Esophagus muscularis mucosa (tissue), 4 donors: ENCODE measurements at regions not wholly inside any gene's neighbourhood (a gene's known extent, or its start where the extent isn't known, plus 50 kb on each side); places are given as distances from the start of the nearest gene placed in this dataset.

Experiments used
- DNase-seq: peaks from one replicate; pipeline ENCODE4 v3.0.0-alpha.2; 2017; ENCODE audit errors: extremely low spot score
- H3K27ac ChIP-seq, 4 donors: fragments of 200-600 bp; sonication (generic); replicated peaks in 1 of 4; 1 replicate in 3 of 4; 2 replicates in 1 of 4; pipeline ENCODE4 v1.5.1; 2016 to 2019; ENCODE audit warnings: mild to moderate bottlenecking in 1 of 4
- H3K27me3 ChIP-seq, 4 donors: fragments of 200-600 bp; sonication (generic); one replicate each; pipeline versions ENCODE4 v1.5.1 to v1.6.0; 2016 to 2019
- H3K36me3 ChIP-seq, 4 donors: fragments of 200-600 bp; sonication (generic); one replicate each; pipeline ENCODE4 v1.5.1; 2016 to 2019
- H3K4me1 ChIP-seq, 4 donors: fragments of 200-600 bp; sonication (generic); one replicate each; pipeline ENCODE4 v1.5.1; 2016 to 2019
- H3K4me3 ChIP-seq, 4 donors: fragments of 200-600 bp; sonication (generic); 1 replicate in 2 of 4; 2 replicates in 2 of 4; pipeline ENCODE4 v1.5.1; 2016 to 2019; ENCODE audit warnings: mild to moderate bottlenecking in 4 of 4, moderate library complexity in 1 of 4
- H3K9me3 ChIP-seq, 4 donors: fragments of 200-600 bp; sonication (generic); 1 replicate in 3 of 4; 2 replicates in 1 of 4; pipeline ENCODE4 v1.5.1; 2016 to 2019
- CTCF ChIP-seq, 3 experiments: fragments of 200-600 bp in 2 of 3; fragments of 450-650 bp in 1 of 3; sonication (generic) in 2 of 3; IDR thresholded peaks; one replicate each; pipeline ENCODE4 v1.5.1; 2017 to 2019; ENCODE audit warnings: antibody characterized with exemption in 3 of 3, mild to moderate bottlenecking in 2 of 3, moderate library complexity in 1 of 3
- EP300 ChIP-seq: sonication (generic); formaldehyde crosslinking; IDR thresholded peaks from one replicate; pipeline ENCODE4 v1.6.1; 2017; ENCODE audit warnings: antibody characterized with exemption
- POLR2A ChIP-seq: fragments of 450-650 bp; IDR thresholded peaks from one replicate; pipeline ENCODE4 v1.6.1; 2017; ENCODE audit warnings: antibody characterized with exemption, moderate library complexity, mild to moderate bottlenecking, low read depth
- POLR2AphosphoS5 ChIP-seq, 2 donors: sonication (generic); formaldehyde crosslinking; IDR thresholded peaks; one replicate each; pipeline ENCODE4 v1.6.1; 2017; ENCODE audit warnings: antibody characterized with exemption in 2 of 2
- WGBS: methylation state at CpG from one replicate; pipeline ENCODE4 v1.1.5; 2018; 5-methylcytosine and 5-hydroxymethylcytosine counted together
- intact Hi-C: fragments of 100-400 bp; cut with DNase I; formaldehyde crosslinking; loops from one replicate; pipeline ENCODE4 v1.15.1; 2023

- WGBS: 68% methylated on average over 4 of the region's 4 CpGs
- Histone ChIP-seq H3K27me3 (no peaks in the 10 kb centered on the region), H3K4me3 (no peak overlapping the region), H3K36me3 (no peaks in the 10 kb centered on the region), H3K4me1 (peaks cover 0 to 4% (median 0%) of the 10 kb centered on the region in 4 donors), H3K27ac (no peak overlapping the region), H3K9me3 (no peaks in the 10 kb centered on the region)
- DNase-seq: no peak
- intact Hi-C loops: no loop called here
- TF ChIP-seq CTCF (IDR thresholded peaks at IDR 0.05) (no peak), EP300 (no peak)
Measured at GRCh38 chr3:165347526-165347925, 151.3 kb upstream of the SLITRK3 start.

GRCh38 chr3:165346503-165346902 is 150.3 kb upstream of the SLITRK3 start:
- H3K4me3 ChIP-seq: no peak overlapping the region
- H3K36me3 ChIP-seq: no peaks in the 10 kb centered on the region
- H3K27me3 ChIP-seq: no peaks in the 10 kb centered on the region
- no peak overlapping the region for H3K27ac ChIP-seq
- TF ChIP-seq EP300: no peak
- TF ChIP-seq CTCF (IDR thresholded peaks at IDR 0.05): no peak
- no peak for TF ChIP-seq POLR2AphosphoS5 (IDR thresholded peaks at IDR 0.05)
- TF ChIP-seq POLR2A: no peak
- peaks cover 0 to 4% (median 0%) of the 10 kb centered on the region in 4 donors for H3K4me1 ChIP-seq
- no peak for DNase-seq
- intact Hi-C loops: no loop called here
- 86% methylated on average over 4 of the region's 4 CpGs for WGBS
- H3K9me3 ChIP-seq: no peaks in the 10 kb centered on the region

GRCh38 chr3:165343185-165343584 is 147.0 kb upstream of the SLITRK3 start:
- Histone ChIP-seq H3K9me3 (no peaks in the 10 kb centered on the region), H3K4me1 (peaks cover 0 to 18% (median 5%) of the 10 kb centered on the region in 4 donors), H3K27ac (no peak overlapping the region), H3K27me3 (no peaks in the 10 kb centered on the region), H3K36me3 (no peaks in the 10 kb centered on the region), H3K4me3 (no peak overlapping the region)
- DNase-seq: no peak
- WGBS: 97% methylated on average over 1 of the region's 1 CpG
- TF ChIP-seq EP300 (no peak), CTCF (IDR thresholded peaks at IDR 0.05) (no peak), POLR2A (no peak), POLR2AphosphoS5 (IDR thresholded peaks at IDR 0.05) (no peak)
- intact Hi-C loops: no loop called here

GRCh38 chr3:165339753-165340152 is 143.6 kb upstream of the SLITRK3 start:
- intact Hi-C loops: no loop called here
- Histone ChIP-seq H3K4me1 (peaks cover 0 to 17% (median 7%) of the 10 kb centered on the region in 4 donors), H3K9me3 (no peaks in the 10 kb centered on the region), H3K27ac (no peak overlapping the region), H3K36me3 (no peaks in the 10 kb centered on the region), H3K27me3 (no peaks in the 10 kb centered on the region), H3K4me3 (no peak overlapping the region)
- no peak for TF ChIP-seq EP300
- TF ChIP-seq CTCF (IDR thresholded peaks at IDR 0.05): peak; percentile 57 to 65 (median 58)
- 11% methylated on average over 1 of the region's 1 CpG for WGBS
- no peak for DNase-seq

- 33% methylated on average over 1 of the region's 1 CpG for WGBS
- no peak overlapping the region for H3K4me3 ChIP-seq
- H3K27me3 ChIP-seq: no peaks in the 10 kb centered on the region
- no peak for DNase-seq
- H3K9me3 ChIP-seq: no peaks in the 10 kb centered on the region
- no peak overlapping the region for H3K27ac ChIP-seq
- peaks cover 0 to 29% (median 13%) of the 10 kb centered on the region in 4 donors for H3K4me1 ChIP-seq
- intact Hi-C loops: no loop called here
- H3K36me3 ChIP-seq: no peaks in the 10 kb centered on the region
- TF ChIP-seq POLR2A: no peak
- TF ChIP-seq EP300: no peak
- TF ChIP-seq POLR2AphosphoS5 (IDR thresholded peaks at IDR 0.05): no peak
- no peak for TF ChIP-seq CTCF (IDR thresholded peaks at IDR 0.05)
Measured at GRCh38 chr3:165336786-165337185, 140.6 kb upstream of the SLITRK3 start.
